GM21528 (cell line): ENCODE measurements at regions not wholly inside any gene's neighbourhood (a gene's known extent, or its start where the extent isn't known, plus 50 kb on each side); places are given as distances from the start of the nearest gene placed in this dataset.
"Not testable (repeated sequence)": the region's sequence is repeated elsewhere in the genome, so short reads cannot be mapped to it uniquely, and the experiment has no call there.

Experiments
- ATAC-seq: cut with Tn5 transposase; IDR thresholded peaks from one replicate; pipeline ENCODE4 v1.9.1; 2021; ENCODE audit warnings: mild to moderate bottlenecking, moderate library complexity; ENCODE audit not compliant: unreplicated experiment, low FRiP score

GRCh38 chr6:22737331-22737730 lies 168.0 kb downstream of the HDGFL1 start:
- no peak for ATAC-seq

GRCh38 chr6:22738194-22738593 lies 168.8 kb downstream of the HDGFL1 start:
- no peak for ATAC-seq

GRCh38 chr6:22747571-22747970 lies 178.2 kb downstream of the HDGFL1 start:
- no peak for ATAC-seq

- ATAC-seq: no peak
These were observed 179.3 kb downstream of the HDGFL1 start for GRCh38 chr6:22748681-22749080.

- ATAC-seq: no peak
These were observed 180.3 kb downstream of the HDGFL1 start for GRCh38 chr6:22749696-22750095.

GRCh38 chr6:22751223-22751622 lies 181.9 kb downstream of the HDGFL1 start:
- ATAC-seq: no peak

GRCh38 chr6:22752522-22752921 lies 183.2 kb downstream of the HDGFL1 start:
- ATAC-seq: no peak

GRCh38 chr6:22754061-22754460 lies 184.7 kb downstream of the HDGFL1 start:
- ATAC-seq: no peak

- no peak for ATAC-seq
These were observed 186.2 kb downstream of the HDGFL1 start for GRCh38 chr6:22755605-22756004.

- no peak for ATAC-seq
These were observed 187.0 kb downstream of the HDGFL1 start for GRCh38 chr6:22756365-22756764.

- no peak for ATAC-seq
These were observed 195.1 kb downstream of the HDGFL1 start for GRCh38 chr6:22764496-22764895.

GRCh38 chr6:22765015-22765414 lies 195.6 kb downstream of the HDGFL1 start:
- no peak for ATAC-seq

- no peak for ATAC-seq
These were observed 197.6 kb downstream of the HDGFL1 start for GRCh38 chr6:22766979-22767378.

- no peak for ATAC-seq
These were observed 200.7 kb downstream of the HDGFL1 start for GRCh38 chr6:22770054-22770453.

GRCh38 chr6:22774129-22774528 lies 204.8 kb downstream of the HDGFL1 start:
- ATAC-seq: no peak

- ATAC-seq: not testable (repeated sequence)
These were observed 209.1 kb downstream of the HDGFL1 start for GRCh38 chr6:22778438-22778837.

GRCh38 chr6:22779062-22779461 lies 209.7 kb downstream of the HDGFL1 start:
- ATAC-seq: no peak

- no peak for ATAC-seq
These were observed 214.6 kb downstream of the HDGFL1 start for GRCh38 chr6:22783931-22784330.

GRCh38 chr6:22784601-22785410 lies 215.4 kb downstream of the HDGFL1 start:
- no peak for ATAC-seq

- no peak for ATAC-seq
These were observed 218.7 kb downstream of the HDGFL1 start for GRCh38 chr6:22788038-22788437.

GRCh38 chr6:22789315-22789714 lies 219.9 kb downstream of the HDGFL1 start:
- ATAC-seq: no peak

GRCh38 chr6:22794844-22795243 lies 225.5 kb downstream of the HDGFL1 start:
- no peak for ATAC-seq

- no peak for ATAC-seq
These were observed 231.1 kb downstream of the HDGFL1 start for GRCh38 chr6:22800451-22800850.
